ENCODE measurements at regions not wholly inside any gene's neighbourhood (a gene's known extent, or its start where the extent isn't known, plus 50 kb on each side); places are given as distances from the start of the nearest gene placed in this dataset.
"Not testable (repeated sequence)": the region's sequence is repeated elsewhere in the genome, so short reads cannot be mapped to it uniquely, and the experiment has no call there.

- DNase-seq (ENCODE audit: low read depth, low spot score) = no peak
Observed at GRCh38 chr13:52931131-52931530, 82.7 kb upstream of the PCDH8 start.

- DNase-seq (ENCODE audit: low read depth, low spot score) = no peak
Observed at GRCh38 chr13:52929846-52930245, 81.4 kb upstream of the PCDH8 start.

DNA sequence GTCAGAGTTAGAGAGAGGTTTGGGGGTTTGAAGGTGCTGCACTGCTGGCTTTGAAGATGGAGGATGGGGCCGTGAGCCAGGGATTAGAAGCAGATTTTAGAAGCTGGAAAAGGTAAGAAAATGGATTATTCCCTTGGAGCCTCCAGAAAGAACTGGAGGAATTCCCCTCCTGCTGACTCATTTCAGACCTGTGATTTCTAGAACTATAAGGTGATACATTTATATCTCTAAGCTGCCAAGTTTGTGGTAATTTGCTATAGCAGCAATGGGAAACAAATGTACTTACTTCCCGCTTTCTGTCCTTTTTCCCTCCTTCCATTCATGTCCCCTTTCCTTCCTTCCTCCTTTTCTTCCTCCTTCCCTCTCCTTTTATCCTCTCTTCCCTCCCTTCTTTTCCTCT, 78.5 kb upstream of the PCDH8 start:
- DNase-seq (ENCODE audit: low read depth, low spot score) = no peak

DNA sequence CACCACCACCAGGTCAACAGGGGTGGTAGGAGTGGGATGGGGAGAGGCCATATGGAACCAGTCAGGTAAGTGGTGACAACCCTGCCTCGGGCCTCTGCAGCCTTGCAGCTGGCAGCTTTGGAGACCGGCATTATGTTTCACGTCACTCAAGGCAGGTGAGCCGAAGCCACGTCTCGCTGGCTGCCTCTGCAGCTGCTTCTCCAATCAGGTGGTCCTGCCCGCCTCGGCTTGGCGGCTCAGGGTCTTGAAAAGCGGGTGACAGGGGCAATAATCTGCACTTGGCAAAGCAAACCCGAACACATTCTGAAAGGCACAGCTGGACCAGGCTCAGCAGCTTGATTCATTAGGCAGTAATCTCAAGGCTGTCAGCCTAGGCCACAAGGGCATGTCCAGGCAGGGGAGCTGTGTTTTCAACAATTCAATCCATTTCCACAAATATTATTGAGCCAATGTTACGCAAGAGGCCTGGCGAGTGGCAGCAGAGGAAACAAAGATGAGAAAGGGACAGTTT, 77.4 kb upstream of the PCDH8 start:
- no peak for DNase-seq (ENCODE audit: low read depth, low spot score)

GRCh38 chr13:52925251-52925650, 76.8 kb upstream of the PCDH8 start:
- no peak for DNase-seq (ENCODE audit: low read depth, low spot score)

DNA sequence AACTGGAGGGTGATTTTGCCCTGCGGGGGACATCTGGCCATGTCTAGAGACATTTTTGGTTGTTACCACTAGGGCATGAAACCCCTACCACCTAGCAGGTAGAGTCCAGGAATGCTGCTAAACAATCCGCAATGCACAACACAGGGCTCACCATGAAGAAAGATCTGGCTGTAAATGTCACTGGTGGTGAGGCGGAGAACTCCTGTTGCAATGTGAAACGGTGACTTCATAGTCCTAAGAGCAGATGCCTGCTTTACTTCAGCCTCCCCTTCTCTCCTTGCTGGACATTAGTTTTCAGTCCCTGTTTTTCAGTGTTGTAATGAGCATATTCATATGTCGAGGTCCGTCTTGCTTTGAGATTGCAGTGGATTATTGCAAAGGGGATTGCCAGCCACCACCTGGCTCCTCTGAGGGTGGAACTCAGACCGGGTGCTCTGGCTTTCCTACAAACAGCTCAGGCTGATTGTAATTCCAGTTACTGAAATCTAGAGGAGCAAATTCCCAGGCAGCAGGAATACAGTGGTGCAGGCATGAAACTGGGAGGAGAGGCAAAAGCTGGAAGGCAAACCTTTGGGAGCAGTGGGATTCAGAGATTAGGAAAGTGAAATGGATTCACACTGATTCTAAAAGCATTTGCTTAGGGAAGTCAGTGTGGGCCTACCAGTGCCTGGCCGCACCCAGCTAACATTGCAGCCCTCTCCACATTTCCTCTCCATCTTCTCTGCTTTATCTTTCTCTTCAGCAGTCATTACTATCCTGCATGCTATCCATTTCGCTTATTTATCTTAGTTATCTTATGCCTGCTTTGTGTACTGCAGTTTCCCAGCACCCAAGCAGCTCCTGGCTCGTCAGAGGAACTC, 76.1 kb upstream of the PCDH8 start:
- DNase-seq (ENCODE audit: low read depth, low spot score) = no peak

GRCh38 chr13:52922961-52923360, 74.5 kb upstream of the PCDH8 start:
- DNase-seq (ENCODE audit: low read depth, low spot score) = no peak

DNA sequence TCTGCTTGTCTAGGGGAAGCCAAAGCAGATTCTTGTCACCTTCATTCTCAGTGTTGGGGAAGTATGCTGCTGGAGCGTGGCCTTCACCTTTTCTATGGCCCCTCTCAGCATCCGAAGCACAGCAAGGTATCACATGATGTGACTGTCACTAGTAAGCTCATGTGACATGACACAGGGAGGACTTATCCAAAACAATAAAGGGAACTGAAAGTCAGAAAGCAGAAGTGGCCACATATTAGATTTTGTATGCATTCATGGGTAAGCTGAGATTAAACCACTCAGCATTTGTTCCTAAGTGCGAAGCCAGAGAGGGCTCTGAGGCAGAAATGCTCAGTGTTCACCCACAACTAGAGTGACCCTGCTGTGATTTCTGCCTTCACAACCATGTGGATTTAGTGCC, 72.8 kb upstream of the PCDH8 start:
- no peak for DNase-seq (ENCODE audit: low read depth, low spot score)

GRCh38 chr13:52916486-52916990, 68.1 kb upstream of the PCDH8 start:
- no peak for DNase-seq (ENCODE audit: low read depth, low spot score)

- DNase-seq (ENCODE audit: low read depth, low spot score) = no peak
Observed at GRCh38 chr13:52911340-52911739, 62.9 kb upstream of the PCDH8 start.

DNA sequence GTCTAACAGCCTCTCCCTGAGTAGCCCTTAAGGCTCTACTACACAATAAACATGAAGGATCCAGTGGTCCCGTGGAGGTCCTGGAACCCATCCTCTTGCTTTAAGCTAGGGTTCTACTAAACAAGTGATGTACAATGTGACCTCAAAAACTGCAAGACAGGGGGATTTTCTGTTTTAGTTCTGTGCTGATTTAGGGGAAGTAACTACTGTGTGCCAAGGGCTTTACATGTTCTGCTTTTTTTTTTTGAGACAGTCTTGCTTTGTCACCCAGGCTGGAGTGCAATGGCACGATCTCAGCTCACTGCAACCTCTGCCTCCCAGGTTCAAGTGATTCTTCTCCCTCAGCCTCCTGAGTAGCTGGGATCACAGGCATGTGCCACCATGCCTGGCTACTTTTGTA, 61.9 kb upstream of the PCDH8 start:
- not testable (repeated sequence) for DNase-seq (ENCODE audit: low read depth, low spot score)

DNA sequence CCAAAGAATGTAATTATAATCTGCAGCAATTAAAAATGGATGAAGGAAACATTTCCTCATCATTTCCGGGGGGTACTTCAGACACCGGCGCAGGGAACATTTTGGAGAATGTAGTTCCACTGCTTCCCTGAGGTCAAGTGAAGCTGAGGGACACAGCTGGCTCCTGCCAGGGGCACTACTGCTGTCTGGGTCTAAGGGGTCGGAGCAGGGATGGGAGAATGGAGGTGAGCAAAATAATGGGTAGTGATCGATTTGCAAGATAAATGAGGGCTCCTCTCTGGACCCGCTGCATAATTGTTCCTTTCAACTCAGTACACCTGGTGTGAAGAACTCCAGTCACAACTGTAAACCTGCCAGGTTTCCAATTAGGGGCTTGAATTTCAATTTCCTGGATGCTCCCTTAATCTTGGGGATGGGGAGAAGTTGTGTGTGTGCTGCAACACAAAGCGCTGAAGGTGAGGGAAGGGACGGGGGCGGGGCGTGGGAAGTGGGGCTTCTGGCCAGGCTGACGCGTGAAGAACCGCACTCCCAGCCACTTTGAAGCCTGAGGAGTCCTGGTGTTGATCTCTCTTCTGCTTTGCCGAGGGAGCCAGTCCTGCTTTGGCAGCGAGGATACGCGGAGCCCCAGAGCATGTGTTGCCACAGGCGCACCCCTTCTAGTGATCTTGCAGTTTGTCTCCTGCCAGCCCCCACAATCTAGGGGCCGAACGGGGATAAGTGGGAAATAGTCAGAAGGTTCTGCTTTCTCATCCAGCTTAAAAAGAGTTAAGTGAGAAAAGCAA, 57.9 kb upstream of the PCDH8 start:
- DNase-seq (ENCODE audit: low read depth, low spot score) = no peak

DNA sequence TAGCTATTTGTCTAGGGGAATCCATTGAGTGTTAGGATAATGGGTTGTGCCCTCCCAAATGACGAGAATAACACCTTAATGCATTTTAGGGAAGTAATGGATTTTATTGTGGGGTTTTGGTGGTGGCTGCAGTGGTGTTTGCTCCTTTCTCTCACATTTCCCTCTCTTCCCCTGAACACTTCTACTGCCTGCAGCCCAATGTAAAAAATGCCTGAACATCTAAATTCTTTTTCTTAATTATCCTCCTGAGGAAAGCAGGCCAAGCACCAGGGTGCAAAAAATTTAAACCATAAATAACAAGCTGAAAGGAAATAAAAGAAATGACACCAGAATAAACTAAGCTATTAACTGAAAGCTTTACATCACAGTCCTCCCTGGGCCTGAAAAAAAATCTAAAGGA, 57.3 kb upstream of the PCDH8 start:
- no peak for DNase-seq (ENCODE audit: low read depth, low spot score)

DNA sequence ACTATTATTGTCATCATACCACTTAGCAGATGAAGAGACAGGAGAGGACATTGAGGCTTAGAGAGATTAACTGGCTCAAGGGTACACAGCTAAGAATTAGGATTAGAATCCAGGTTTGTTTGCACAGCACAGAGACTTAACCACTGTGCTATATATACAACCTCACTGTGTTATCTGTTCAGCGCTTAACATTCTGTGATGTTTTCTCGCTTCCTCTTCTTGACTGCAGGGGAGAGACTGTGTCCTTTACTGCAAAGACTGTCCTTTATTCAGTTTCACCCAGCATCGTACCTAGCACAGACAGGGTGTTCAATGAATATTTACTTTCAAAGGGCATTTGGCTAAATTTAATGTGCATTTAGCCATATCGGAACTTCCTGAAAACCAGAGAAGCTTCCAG, 54.9 kb upstream of the PCDH8 start:
- no peak for DNase-seq (ENCODE audit: low read depth, low spot score)

GRCh38 chr13:52899206-52899605, 50.8 kb upstream of the PCDH8 start:
- DNase-seq (ENCODE audit: low read depth, low spot score) = no peak

All from smooth muscle cell of the brain vasculature (primary cell).